ENCODE measurements at regions not wholly inside any gene's neighbourhood (a gene's known extent, or its start where the extent isn't known, plus 50 kb on each side); places are given as distances from the start of the nearest gene placed in this dataset.
"Not testable (repeated sequence)": the region's sequence is repeated elsewhere in the genome, so short reads cannot be mapped to it uniquely, and the experiment has no call there.

- not testable (repeated sequence) for H3K27me3 Mint-ChIP-seq; H3K36me3 Mint-ChIP-seq (ENCODE audit: low read depth); H3K4me1 Mint-ChIP-seq (ENCODE audit: low read depth); H3K4me3 Mint-ChIP-seq; H3K27ac Mint-ChIP-seq; DNase-seq; H3K9me3 Mint-ChIP-seq
Observed at GRCh38 chr13:78866076-78866475, 207.1 kb upstream of the OBI1 start.

GRCh38 chr13:78862446-78862845 lies 203.5 kb upstream of the OBI1 start:
- Mint-ChIP-seq H3K27ac (no peak overlapping the region), H3K9me3 (peaks cover 3% of the 10 kb centered on the region), H3K4me3 (no peak overlapping the region), H3K4me1 (ENCODE audit: low read depth) (no peaks in the 10 kb centered on the region), H3K36me3 (ENCODE audit: low read depth) (no peaks in the 10 kb centered on the region), H3K27me3 (peaks cover 3% of the 10 kb centered on the region)
- no peak for DNase-seq

GRCh38 chr13:78852709-78853108 lies 193.8 kb upstream of the OBI1 start:
- Mint-ChIP-seq H3K4me1 (ENCODE audit: low read depth) (no peaks in the 10 kb centered on the region), H3K27me3 (no peaks in the 10 kb centered on the region), H3K9me3 (peaks cover 10% of the 10 kb centered on the region), H3K27ac (no peak overlapping the region), H3K4me3 (no peak overlapping the region), H3K36me3 (ENCODE audit: low read depth) (no peaks in the 10 kb centered on the region)
- DNase-seq = no peak

- no peak overlapping the region for H3K27ac Mint-ChIP-seq
- no peak overlapping the region for H3K4me3 Mint-ChIP-seq
- H3K4me1 Mint-ChIP-seq (ENCODE audit: low read depth) = no peaks in the 10 kb centered on the region
- H3K9me3 Mint-ChIP-seq = no peaks in the 10 kb centered on the region
- DNase-seq = no peak
- no peaks in the 10 kb centered on the region for H3K27me3 Mint-ChIP-seq
- H3K36me3 Mint-ChIP-seq (ENCODE audit: low read depth) = no peaks in the 10 kb centered on the region
Observed at GRCh38 chr13:78845656-78846365, 186.9 kb upstream of the OBI1 start.

GRCh38 chr13:78844106-78844505 lies 185.2 kb upstream of the OBI1 start:
- H3K4me1 Mint-ChIP-seq (ENCODE audit: low read depth) = no peaks in the 10 kb centered on the region
- H3K27ac Mint-ChIP-seq = no peak overlapping the region
- no peaks in the 10 kb centered on the region for H3K9me3 Mint-ChIP-seq
- H3K4me3 Mint-ChIP-seq = no peak overlapping the region
- no peaks in the 10 kb centered on the region for H3K36me3 Mint-ChIP-seq (ENCODE audit: low read depth)
- no peaks in the 10 kb centered on the region for H3K27me3 Mint-ChIP-seq
- no peak for DNase-seq

- Mint-ChIP-seq H3K27me3 (peaks cover 3% of the 10 kb centered on the region), H3K36me3 (ENCODE audit: low read depth) (no peaks in the 10 kb centered on the region), H3K9me3 (no peaks in the 10 kb centered on the region), H3K4me3 (no peak overlapping the region), H3K27ac (no peak overlapping the region), H3K4me1 (ENCODE audit: low read depth) (no peaks in the 10 kb centered on the region)
- DNase-seq = no peak
Observed at GRCh38 chr13:78841358-78841963, 182.5 kb upstream of the OBI1 start.

GRCh38 chr13:78836238-78836784 lies 177.4 kb upstream of the OBI1 start:
- no peak for DNase-seq
- Mint-ChIP-seq H3K27me3 (peaks cover 3% of the 10 kb centered on the region), H3K27ac (no peak overlapping the region), H3K4me1 (ENCODE audit: low read depth) (no peaks in the 10 kb centered on the region), H3K36me3 (ENCODE audit: low read depth) (no peaks in the 10 kb centered on the region), H3K9me3 (no peaks in the 10 kb centered on the region), H3K4me3 (no peak overlapping the region)

GRCh38 chr13:78832461-78832860 lies 173.5 kb upstream of the OBI1 start:
- no peak for DNase-seq
- H3K4me3 Mint-ChIP-seq = no peak overlapping the region
- no peaks in the 10 kb centered on the region for H3K4me1 Mint-ChIP-seq (ENCODE audit: low read depth)
- H3K27ac Mint-ChIP-seq = no peak overlapping the region
- H3K27me3 Mint-ChIP-seq = peaks cover 20% of the 10 kb centered on the region
- H3K9me3 Mint-ChIP-seq = no peaks in the 10 kb centered on the region
- no peaks in the 10 kb centered on the region for H3K36me3 Mint-ChIP-seq (ENCODE audit: low read depth)

GRCh38 chr13:78830508-78830907 lies 171.6 kb upstream of the OBI1 start:
- no peaks in the 10 kb centered on the region for H3K4me1 Mint-ChIP-seq (ENCODE audit: low read depth)
- no peak overlapping the region for H3K4me3 Mint-ChIP-seq
- no peaks in the 10 kb centered on the region for H3K9me3 Mint-ChIP-seq
- no peak overlapping the region for H3K27ac Mint-ChIP-seq
- peaks cover 20% of the 10 kb centered on the region for H3K27me3 Mint-ChIP-seq
- no peak for DNase-seq
- H3K36me3 Mint-ChIP-seq (ENCODE audit: low read depth) = no peaks in the 10 kb centered on the region

- Mint-ChIP-seq H3K27me3 (peaks cover 20% of the 10 kb centered on the region), H3K9me3 (no peaks in the 10 kb centered on the region), H3K36me3 (ENCODE audit: low read depth) (no peaks in the 10 kb centered on the region), H3K27ac (no peak overlapping the region), H3K4me3 (no peak overlapping the region), H3K4me1 (ENCODE audit: low read depth) (no peaks in the 10 kb centered on the region)
- DNase-seq = no peak
Observed at GRCh38 chr13:78829821-78830220, 170.9 kb upstream of the OBI1 start.

- H3K4me3 Mint-ChIP-seq = no peak overlapping the region
- H3K27ac Mint-ChIP-seq = no peak overlapping the region
- H3K27me3 Mint-ChIP-seq = peaks cover 20% of the 10 kb centered on the region
- no peaks in the 10 kb centered on the region for H3K4me1 Mint-ChIP-seq (ENCODE audit: low read depth)
- H3K36me3 Mint-ChIP-seq (ENCODE audit: low read depth) = no peaks in the 10 kb centered on the region
- H3K9me3 Mint-ChIP-seq = no peaks in the 10 kb centered on the region
- DNase-seq = no peak
Observed at GRCh38 chr13:78827471-78827870, 168.5 kb upstream of the OBI1 start.

GRCh38 chr13:78826936-78827335 lies 168.0 kb upstream of the OBI1 start:
- H3K27ac Mint-ChIP-seq = no peak overlapping the region
- H3K4me1 Mint-ChIP-seq (ENCODE audit: low read depth) = no peaks in the 10 kb centered on the region
- H3K27me3 Mint-ChIP-seq = peaks cover 20% of the 10 kb centered on the region
- no peaks in the 10 kb centered on the region for H3K9me3 Mint-ChIP-seq
- DNase-seq = no peak
- H3K4me3 Mint-ChIP-seq = no peak overlapping the region
- H3K36me3 Mint-ChIP-seq (ENCODE audit: low read depth) = no peaks in the 10 kb centered on the region

- Mint-ChIP-seq H3K4me1 (ENCODE audit: low read depth) (no peaks in the 10 kb centered on the region), H3K27ac (no peak overlapping the region), H3K27me3 (peaks cover 20% of the 10 kb centered on the region), H3K36me3 (ENCODE audit: low read depth) (no peaks in the 10 kb centered on the region), H3K9me3 (no peaks in the 10 kb centered on the region), H3K4me3 (no peak overlapping the region)
- no peak for DNase-seq
Observed at GRCh38 chr13:78826312-78826711, 167.4 kb upstream of the OBI1 start.

- H3K36me3 Mint-ChIP-seq (ENCODE audit: low read depth) = no peaks in the 10 kb centered on the region
Observed at GRCh38 chr13:78820541-78820940, 161.6 kb upstream of the OBI1 start.

GRCh38 chr13:78816592-78816991 lies 157.6 kb upstream of the OBI1 start:
- DNase-seq = no peak
- H3K36me3 Mint-ChIP-seq (ENCODE audit: low read depth) = no peaks in the 10 kb centered on the region
- no peak overlapping the region for H3K4me3 Mint-ChIP-seq
- peaks cover 12% of the 10 kb centered on the region for H3K27me3 Mint-ChIP-seq
- no peaks in the 10 kb centered on the region for H3K4me1 Mint-ChIP-seq (ENCODE audit: low read depth)
- H3K9me3 Mint-ChIP-seq = no peaks in the 10 kb centered on the region
- H3K27ac Mint-ChIP-seq = no peak overlapping the region

More at GRCh38 chr13:78820541-78820940, 161.6 kb upstream of the OBI1 start:
- Mint-ChIP-seq H3K4me1 (ENCODE audit: low read depth) (no peaks in the 10 kb centered on the region), H3K27me3 (peaks cover 5% of the 10 kb centered on the region), H3K9me3 (no peaks in the 10 kb centered on the region), H3K4me3 (no peak overlapping the region), H3K27ac (no peak overlapping the region)
- no peak for DNase-seq

All from activated T-cell treated with anti-CD3 and anti-CD28 coated beads, Interleukin-2, amount 50 U/mL, for 24 hours (primary cell).